ENCODE measurements at regions not wholly inside any gene's neighbourhood (a gene's known extent, or its start where the extent isn't known, plus 50 kb on each side); places are given as distances from the start of the nearest gene placed in this dataset.

- TF ChIP-seq CTCF (conservative IDR thresholded peaks at IDR 0.05; ENCODE audit: low read depth, low read length): no peak
- no peak for TF ChIP-seq EZH2 (IDR thresholded peaks at IDR 0.05; ENCODE audit: borderline replicate concordance, low read depth, low read length, poor library complexity, severe bottlenecking)
These were observed 472.9 kb upstream of the SEMA6D start for GRCh38 chr15:47244361-47244760.
